ENCODE measurements at regions not wholly inside any gene's neighbourhood (a gene's known extent, or its start where the extent isn't known, plus 50 kb on each side); places are given as distances from the start of the nearest gene placed in this dataset.

DNA sequence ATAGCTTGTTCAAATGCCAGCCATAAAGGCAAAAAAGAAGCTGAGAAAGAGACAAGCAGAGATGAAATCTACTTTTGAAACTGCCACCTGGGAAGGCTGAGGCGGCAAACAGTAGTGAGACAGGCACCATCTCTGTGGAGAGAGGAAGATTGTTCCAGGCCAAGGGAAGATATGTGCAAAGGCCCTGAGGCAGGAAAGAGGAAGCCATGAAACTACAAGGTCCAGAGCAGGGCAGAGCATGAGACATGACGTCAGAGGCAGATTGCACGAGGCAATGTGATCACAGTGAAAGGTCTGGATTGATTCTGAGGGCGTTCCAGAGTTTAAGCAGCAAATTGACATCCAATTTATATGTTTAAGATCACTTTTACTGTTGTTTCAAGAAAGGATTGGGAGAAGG is 226.1 kb downstream of the QDPR start:
- TF ChIP-seq POLR2A (IDR thresholded peaks at IDR 0.05; ENCODE audit: low read depth, low read length) = no peak
- TF ChIP-seq TAF1 (IDR thresholded peaks at IDR 0.05; ENCODE audit: borderline replicate concordance, low read depth, low read length) = no peak
- TF ChIP-seq POLR2AphosphoS5 (IDR thresholded peaks at IDR 0.05; ENCODE audit: low read depth, low read length) = no peak

Measured in GM12892 (cell line).